HEK293T (cell line): ENCODE measurements at regions not wholly inside any gene's neighbourhood (a gene's known extent, or its start where the extent isn't known, plus 50 kb on each side); places are given as distances from the start of the nearest gene placed in this dataset.

Experiments
- ARNT ChIP-seq: fragments of 450-650 bp; IDR thresholded peaks from 2 replicates; pipeline ENCODE4 v1.6.1; 2017; ENCODE audit warnings: mild to moderate bottlenecking
- FOXA1 ChIP-seq: fragments of 450-650 bp; IDR thresholded peaks from 2 replicates; pipeline ENCODE4 v1.6.1; 2016; ENCODE audit warnings: mild to moderate bottlenecking
- FOXK2 ChIP-seq: fragments of 450-650 bp; IDR thresholded peaks from 2 replicates; pipeline ENCODE4 v1.6.1; 2016; ENCODE audit warnings: mild to moderate bottlenecking
- FOXM1 ChIP-seq: fragments of 450-650 bp; IDR thresholded peaks from 2 replicates; pipeline ENCODE4 v1.6.1; 2017; ENCODE audit warnings: mild to moderate bottlenecking, borderline replicate concordance
- LEF1 ChIP-seq: fragments of 450-650 bp; IDR thresholded peaks from 2 replicates; pipeline ENCODE4 v1.6.1; 2017; ENCODE audit warnings: mild to moderate bottlenecking, borderline replicate concordance
- SP1 ChIP-seq: fragments of 450-650 bp; IDR thresholded peaks from 2 replicates; pipeline ENCODE4 v1.6.1; 2017
- SUZ12 ChIP-seq: fragments of 450-650 bp; IDR thresholded peaks from 2 replicates; pipeline ENCODE4 v1.6.1; 2016; ENCODE audit warnings: mild to moderate bottlenecking
- ZNF384 ChIP-seq: fragments of 450-650 bp; IDR thresholded peaks from 2 replicates; pipeline ENCODE4 v1.6.1; 2016

- TF ChIP-seq FOXM1: no peak
- no peak for TF ChIP-seq FOXK2
- no peak for TF ChIP-seq SP1
- TF ChIP-seq SUZ12: no peak
- no peak for TF ChIP-seq ZNF384
- TF ChIP-seq FOXA1: no peak
- no peak for TF ChIP-seq ARNT
- no peak for TF ChIP-seq LEF1
Measured at GRCh38 chr2:226023383-226023782, 623.9 kb downstream of the NYAP2 start.
